ENCODE measurements at regions not wholly inside any gene's neighbourhood (a gene's known extent, or its start where the extent isn't known, plus 50 kb on each side); places are given as distances from the start of the nearest gene placed in this dataset.

- TF ChIP-seq, protein P1, sequence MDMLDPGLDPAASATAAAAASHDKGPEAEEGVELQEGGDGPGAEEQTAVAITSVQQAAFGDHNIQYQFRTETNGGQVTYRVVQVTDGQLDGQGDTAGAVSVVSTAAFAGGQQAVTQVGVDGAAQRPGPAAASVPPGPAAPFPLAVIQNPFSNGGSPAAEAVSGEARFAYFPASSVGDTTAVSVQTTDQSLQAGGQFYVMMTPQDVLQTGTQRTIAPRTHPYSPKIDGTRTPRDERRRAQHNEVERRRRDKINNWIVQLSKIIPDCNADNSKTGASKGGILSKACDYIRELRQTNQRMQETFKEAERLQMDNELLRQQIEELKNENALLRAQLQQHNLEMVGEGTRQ (IDR thresholded peaks at IDR 0.05), result no peak
- TF ChIP-seq CHD4 (IDR thresholded peaks at IDR 0.05; ENCODE audit: borderline replicate concordance), result no peak
- no peak for TF ChIP-seq CTCF (IDR thresholded peaks at IDR 0.05)
Measured at GRCh38 chr10:59588791-59589190, 120.9 kb downstream of the SLC16A9 start.
